ENCODE measurements at regions not wholly inside any gene's neighbourhood (a gene's known extent, or its start where the extent isn't known, plus 50 kb on each side); places are given as distances from the start of the nearest gene placed in this dataset.

DNA sequence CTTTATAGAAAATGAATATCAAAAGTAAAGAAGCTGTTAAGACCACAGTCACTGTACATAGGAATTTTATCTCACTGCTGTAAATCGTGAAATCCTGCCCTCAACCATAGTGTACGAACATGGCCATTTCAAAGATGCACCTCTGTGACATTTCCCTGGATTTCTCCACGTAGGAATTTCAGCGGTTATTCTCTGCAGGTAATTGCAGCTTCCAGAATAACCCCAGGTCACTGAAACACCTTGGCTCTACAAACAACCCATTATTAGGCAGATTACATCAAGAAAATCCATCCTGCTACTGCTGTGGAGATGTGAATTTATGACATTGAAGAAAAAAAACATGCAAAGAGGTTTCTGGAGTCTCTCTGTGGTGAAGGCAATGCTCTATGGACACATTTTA, 196.2 kb upstream of the USP25 start:
- no peak for DNase-seq (ENCODE audit: insufficient read length, low spot score)
- TF ChIP-seq POLR2A (IDR thresholded peaks at IDR 0.05; ENCODE audit: low read depth, low read length), result no peak
- FAIRE-seq, result no peak

DNA sequence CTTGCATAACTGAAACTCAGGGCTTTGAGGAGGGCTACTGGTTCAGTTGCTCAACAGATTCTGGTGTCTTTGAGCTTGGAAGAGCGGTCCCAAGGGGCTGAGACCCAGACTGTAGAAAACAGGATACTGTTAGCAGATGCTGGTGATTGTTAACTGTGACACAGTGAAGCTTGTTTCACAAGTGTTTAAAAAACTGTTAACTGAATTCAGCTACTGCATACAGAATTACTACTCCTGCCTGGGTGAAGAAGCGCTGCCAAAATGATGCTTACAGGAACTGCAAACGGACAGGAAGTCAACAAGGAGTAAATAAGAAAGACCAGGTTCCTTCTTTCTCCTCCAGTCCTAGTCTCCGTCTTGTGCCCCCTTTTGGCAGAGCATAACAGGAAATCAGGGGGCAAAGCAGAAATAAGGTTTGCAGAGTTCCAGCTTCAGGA, 195.3 kb upstream of the USP25 start:
- FAIRE-seq (no peak), DNase-seq (ENCODE audit: insufficient read length, low spot score) (no peak)
- TF ChIP-seq POLR2A (IDR thresholded peaks at IDR 0.05; ENCODE audit: low read depth, low read length), result no peak

DNA sequence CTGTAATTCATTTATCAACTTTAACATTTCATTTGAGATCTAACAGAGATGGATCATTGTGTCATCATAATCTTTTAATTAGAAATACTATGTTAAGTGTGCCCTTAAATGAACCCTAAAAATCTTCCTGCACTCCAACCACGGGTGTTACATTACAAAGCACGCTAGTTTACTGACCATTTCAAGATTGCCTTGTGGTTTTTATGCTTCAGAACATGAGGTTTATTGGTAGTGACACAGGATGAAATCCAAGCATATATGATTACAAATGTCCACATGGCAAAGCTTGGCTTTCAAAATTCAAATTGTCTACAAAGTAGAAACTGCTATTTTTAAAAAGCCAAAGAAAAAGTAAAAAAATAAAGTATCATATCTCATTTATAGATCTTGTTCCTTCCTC, 190.4 kb upstream of the USP25 start:
- no peak for TF ChIP-seq POLR2A (IDR thresholded peaks at IDR 0.05; ENCODE audit: low read depth, low read length)
- DNase-seq (ENCODE audit: insufficient read length, low spot score), result no peak
- FAIRE-seq, result no peak

DNA sequence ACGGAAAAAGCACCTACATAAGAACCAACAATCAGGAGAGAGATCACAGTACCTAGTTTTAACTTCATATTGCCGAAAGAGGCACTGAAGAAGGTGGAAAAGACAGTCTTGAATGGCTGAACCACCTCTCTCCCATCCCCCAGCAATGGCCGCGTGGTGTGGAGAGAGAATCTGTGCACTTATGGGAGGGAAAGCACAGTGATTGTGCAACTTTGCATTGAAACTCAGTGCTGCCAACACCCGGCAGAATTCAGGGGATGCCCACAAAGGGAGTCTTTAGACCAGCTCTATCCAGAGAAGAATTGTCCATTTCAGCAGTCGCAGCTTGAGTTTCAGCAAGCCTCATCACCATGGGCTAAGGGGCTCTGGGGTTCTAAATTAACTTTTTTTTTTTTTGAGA, 186.3 kb upstream of the USP25 start:
- no peak for DNase-seq (ENCODE audit: insufficient read length, low spot score)
- no peak for TF ChIP-seq POLR2A (IDR thresholded peaks at IDR 0.05; ENCODE audit: low read depth, low read length)
- no peak for FAIRE-seq

DNA sequence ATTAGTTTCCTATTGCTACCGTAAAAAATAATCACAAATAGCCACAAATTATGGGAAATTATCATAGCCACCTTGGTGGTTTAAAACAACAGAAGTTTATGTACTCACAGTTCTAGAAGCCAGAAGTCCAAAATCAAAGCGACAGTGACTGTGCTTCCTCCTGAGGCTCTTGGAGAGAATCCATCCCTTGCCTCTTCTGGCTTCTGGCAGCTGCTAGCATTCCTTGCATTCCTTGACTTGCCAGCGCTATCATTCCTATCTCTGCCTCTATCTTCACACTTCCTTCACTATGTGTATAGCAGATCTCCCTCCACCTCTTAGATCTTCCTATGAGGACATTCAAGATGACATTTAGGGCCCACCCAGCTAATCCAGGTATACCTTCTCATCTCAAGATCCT, 180.1 kb upstream of the USP25 start:
- FAIRE-seq, result no peak
- DNase-seq (ENCODE audit: insufficient read length, low spot score), result no peak
- TF ChIP-seq POLR2A (IDR thresholded peaks at IDR 0.05; ENCODE audit: low read depth, low read length), result no peak

DNA sequence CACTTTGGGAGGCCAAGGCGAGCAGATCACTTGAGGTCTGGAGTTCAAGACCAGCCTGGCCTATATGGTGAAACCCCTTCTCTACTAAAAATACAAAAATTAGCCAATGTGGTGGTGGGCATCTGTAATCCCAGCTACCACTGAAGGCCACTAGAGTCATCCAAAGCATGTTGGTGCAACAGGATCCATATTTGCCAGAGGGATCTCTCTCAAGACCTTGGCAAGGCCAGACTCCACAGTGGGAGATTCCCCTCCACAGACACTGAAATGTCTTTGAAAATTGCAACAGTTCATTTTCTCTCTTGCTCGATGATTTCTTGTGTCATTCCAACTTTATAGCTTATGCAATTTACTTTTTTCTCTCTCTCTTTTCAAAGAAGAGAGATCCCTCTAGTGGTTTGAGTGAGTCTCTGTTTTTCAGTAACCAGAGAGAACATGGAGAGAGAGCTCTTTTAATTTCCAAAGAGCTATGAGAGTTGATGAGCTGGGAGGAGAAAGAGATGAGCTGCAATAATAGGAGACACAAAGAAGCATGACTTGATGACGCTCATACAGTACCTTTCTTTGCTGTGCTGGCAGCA, 176.8 kb upstream of the USP25 start:
- FAIRE-seq (no peak), DNase-seq (ENCODE audit: insufficient read length, low spot score) (no peak)
- TF ChIP-seq POLR2A (IDR thresholded peaks at IDR 0.05; ENCODE audit: low read depth, low read length), result no peak

DNA sequence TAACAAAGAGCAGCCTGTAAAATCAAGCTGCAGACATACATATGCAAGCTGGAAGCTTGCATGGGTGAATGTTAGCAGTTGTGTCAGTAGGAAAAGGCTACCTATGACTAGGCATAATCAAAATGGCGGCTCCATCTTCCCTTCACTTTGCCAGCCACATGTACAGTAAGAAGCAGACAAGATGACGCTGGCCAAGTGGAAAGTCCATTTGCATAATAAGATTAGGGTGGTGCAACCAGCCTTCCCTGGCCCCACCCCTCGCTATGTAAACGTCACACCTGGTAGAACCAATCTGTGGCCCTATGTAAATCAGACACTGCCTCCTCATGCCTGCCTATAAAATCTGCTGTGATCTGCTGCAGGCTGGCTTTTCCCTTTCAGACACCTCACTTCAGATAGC, 171.9 kb upstream of the USP25 start:
- DNase-seq (ENCODE audit: insufficient read length, low spot score), result no peak
- FAIRE-seq, result no peak
- TF ChIP-seq POLR2A (IDR thresholded peaks at IDR 0.05; ENCODE audit: low read depth, low read length), result no peak

DNA sequence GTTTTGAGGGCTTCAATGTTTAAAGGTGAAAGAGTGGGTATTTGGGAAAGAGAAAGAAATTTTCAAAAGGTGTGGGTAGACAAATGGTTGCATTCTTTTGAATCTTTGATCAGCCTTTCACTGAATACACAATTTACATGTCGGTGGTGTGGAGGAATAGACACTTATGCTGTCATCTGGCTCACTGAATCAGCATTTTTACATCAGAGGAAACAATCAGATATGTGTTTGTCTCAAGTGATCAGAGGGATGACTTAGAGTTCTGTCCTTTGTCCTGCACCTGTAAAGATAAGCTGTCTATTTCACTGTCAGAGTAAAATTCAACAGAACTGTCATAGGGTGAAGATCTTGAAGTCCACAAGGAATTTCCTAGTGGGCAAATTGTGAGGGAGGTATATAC, 170.9 kb upstream of the USP25 start:
- DNase-seq (ENCODE audit: insufficient read length, low spot score), result no peak
- TF ChIP-seq POLR2A (IDR thresholded peaks at IDR 0.05; ENCODE audit: low read depth, low read length), result no peak
- FAIRE-seq, result no peak

DNA sequence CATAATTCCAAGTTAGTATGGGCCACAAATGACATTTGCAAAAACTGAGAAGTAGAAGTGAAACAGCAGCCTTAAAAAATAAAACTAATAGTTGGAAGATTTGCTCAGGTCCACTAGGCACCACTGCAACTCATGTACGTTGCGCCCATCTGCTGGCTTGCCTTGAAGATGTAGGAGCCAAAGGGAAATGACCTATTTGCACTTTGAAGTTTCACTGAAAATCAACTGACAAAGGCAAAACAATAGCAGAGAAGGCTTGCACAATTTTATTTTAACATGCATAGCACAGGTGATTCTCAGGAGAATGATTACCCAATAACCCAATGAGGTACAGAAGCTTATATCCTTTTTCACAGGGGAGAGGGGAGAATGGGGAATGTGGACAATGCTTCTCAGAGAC, 170.1 kb upstream of the USP25 start:
- no peak for TF ChIP-seq POLR2A (IDR thresholded peaks at IDR 0.05; ENCODE audit: low read depth, low read length)
- DNase-seq (ENCODE audit: insufficient read length, low spot score) (no peak), FAIRE-seq (no peak)

DNA sequence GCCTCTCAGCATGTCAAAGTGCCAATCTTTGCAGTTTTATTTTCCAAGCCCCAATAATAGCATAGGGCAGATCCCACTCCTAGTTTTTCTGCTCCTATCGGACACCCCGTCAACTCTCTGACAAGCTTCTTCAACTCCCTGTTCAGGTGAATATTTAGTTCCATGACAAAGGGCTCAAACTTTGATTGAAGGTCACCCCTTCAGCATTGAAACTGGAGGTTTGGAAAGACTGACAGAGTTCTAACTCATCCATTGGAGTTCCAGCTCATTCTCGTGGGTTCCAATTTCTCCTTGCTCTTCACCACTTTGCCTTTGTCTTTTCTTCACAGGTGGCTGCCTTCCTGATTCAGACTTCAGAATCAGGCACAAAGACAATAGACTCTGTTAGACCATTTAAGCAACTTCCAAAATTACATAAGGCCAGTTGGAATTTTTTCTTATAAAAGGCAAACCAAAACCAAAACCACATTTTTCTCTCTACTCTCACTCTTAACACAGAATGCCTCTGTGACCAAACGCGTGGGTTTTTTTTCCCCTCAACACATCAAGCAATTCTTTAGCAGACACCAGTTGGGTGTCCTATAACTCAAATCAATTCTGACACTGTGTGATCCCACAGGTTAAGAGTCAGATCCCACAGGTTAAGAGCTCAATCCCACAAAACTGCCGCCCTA, 169.3 kb upstream of the USP25 start:
- FAIRE-seq, result no peak
- no peak for TF ChIP-seq POLR2A (IDR thresholded peaks at IDR 0.05; ENCODE audit: low read depth, low read length)
- DNase-seq (ENCODE audit: insufficient read length, low spot score), result no peak

DNA sequence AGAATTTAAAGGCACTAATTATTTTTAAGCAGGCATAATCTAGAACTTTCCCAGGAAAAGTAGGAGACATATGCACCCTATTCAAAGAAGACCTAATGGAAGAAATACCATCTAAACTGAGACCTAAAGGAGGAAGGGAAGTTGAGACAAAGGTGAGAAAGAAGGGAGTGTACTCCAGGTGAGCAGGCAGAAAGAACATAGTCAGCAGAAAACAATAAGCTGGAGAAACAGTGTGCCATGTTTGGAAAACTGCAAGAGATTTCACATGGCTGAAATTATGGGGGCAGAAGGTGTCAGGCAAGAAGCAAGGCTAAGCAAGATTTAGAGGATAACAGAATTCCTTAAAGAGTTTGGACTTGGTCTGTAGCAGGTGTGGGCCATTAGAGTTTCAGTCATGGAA, 167.0 kb upstream of the USP25 start:
- DNase-seq (ENCODE audit: insufficient read length, low spot score) (no peak), FAIRE-seq (no peak)
- TF ChIP-seq POLR2A (IDR thresholded peaks at IDR 0.05; ENCODE audit: low read depth, low read length), result no peak

DNA sequence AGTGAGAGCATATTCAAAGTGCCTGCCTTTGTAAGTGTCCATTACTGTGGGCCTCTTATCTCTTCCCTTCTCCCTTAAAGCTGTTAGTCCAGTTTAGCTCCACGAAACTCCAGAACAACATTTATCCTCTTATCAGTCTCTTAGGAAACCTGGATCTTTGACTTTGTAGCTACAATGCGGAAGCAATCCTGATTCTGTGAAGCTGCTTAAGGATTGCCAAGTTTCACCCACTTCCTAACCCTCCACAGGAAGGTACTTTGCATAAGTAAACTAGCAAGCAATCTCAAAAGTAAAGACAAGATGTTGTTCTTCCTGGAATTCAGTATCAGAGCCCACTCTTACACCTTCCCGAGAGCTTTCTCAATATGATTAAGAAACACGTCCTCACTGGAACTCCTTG, 164.9 kb upstream of the USP25 start:
- FAIRE-seq, result no peak
- no peak for DNase-seq (ENCODE audit: insufficient read length, low spot score)

DNA sequence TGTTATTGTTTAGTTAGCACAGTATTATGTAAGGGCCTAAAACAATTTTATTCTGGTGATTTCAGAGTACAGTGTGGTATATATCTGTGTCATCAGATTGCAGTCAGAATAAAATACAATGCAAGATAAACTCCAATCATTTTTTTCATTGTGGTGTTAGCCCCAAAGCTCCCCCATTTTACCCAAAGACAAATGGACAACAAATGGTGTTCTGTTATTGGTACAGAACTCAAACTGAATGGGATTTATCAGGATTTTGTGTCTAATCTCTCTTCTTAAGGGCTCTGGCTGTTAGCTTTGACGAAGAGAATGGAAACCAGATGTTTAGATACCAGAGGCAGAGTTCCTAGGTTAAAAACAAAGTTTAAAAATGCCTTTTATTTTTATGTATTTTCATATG, 163.1 kb upstream of the USP25 start:
- DNase-seq (ENCODE audit: insufficient read length, low spot score) (no peak), FAIRE-seq (no peak)
- no peak for TF ChIP-seq POLR2A (IDR thresholded peaks at IDR 0.05; ENCODE audit: low read depth, low read length)

More for the DNA sequence above, 164.9 kb upstream of the USP25 start:
- TF ChIP-seq POLR2A (IDR thresholded peaks at IDR 0.05; ENCODE audit: low read depth, low read length), result no peak

DNA sequence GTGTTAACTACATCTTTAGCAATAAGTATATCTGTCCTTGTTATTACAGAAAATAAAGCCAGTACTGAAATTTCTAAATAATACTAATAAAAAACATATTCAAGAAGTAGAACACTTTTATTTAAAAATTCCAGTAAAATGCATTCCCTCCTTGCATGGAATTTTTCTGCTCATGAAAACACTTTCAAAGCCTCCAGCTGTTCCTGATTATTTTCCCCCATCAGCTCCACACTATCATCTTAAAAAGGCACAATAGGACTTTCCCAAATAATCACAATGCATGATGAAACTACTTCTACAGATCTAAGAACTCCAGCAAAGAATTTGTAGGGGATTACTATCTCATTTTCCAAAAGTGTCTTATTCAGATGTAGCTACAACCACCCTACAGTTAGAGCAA, 162.6 kb upstream of the USP25 start:
- TF ChIP-seq POLR2A (IDR thresholded peaks at IDR 0.05; ENCODE audit: low read depth, low read length), result no peak
- FAIRE-seq (no peak), DNase-seq (ENCODE audit: insufficient read length, low spot score) (no peak)

DNA sequence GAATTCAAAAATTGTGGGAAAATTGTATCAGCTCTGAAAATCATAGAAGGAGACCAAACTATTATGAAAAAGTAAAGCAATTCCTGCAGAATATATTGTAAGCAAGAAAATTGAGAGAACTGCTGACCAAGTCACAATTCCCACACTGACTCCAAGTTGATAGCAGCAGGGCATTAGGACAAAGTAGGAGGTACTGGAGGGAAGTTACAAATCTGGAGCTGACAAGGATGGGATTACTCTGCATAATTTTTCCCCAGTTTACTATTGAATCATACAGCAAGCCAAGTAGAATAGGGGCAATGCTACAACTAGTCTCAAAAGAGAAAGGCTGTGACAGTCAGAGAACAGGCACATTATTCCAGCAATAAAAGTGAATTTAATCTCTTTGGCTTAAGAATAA, 161.3 kb upstream of the USP25 start:
- DNase-seq (ENCODE audit: insufficient read length, low spot score) (no peak), FAIRE-seq (no peak)
- TF ChIP-seq POLR2A (IDR thresholded peaks at IDR 0.05; ENCODE audit: low read depth, low read length), result no peak

Measured in H54 (cell line).